GM12874 (cell line): ENCODE measurements at regions not wholly inside any gene's neighbourhood (a gene's known extent, or its start where the extent isn't known, plus 50 kb on each side); places are given as distances from the start of the nearest gene placed in this dataset.

Source experiments
- CTCF ChIP-seq: IDR thresholded peaks from 2 replicates; pipeline ENCODE4 v1.5.1; 2011; ENCODE audit warnings: low read depth, mild to moderate bottlenecking, control low read depth, low read length, moderate library complexity; ENCODE audit not compliant: insufficient read depth

- no peak for TF ChIP-seq CTCF
Measured at GRCh38 chr7:153398789-153399553, 639.4 kb downstream of the ACTR3B start.

- TF ChIP-seq CTCF = no peak
Measured at GRCh38 chr7:153399554-153399940, 640.0 kb downstream of the ACTR3B start.

GRCh38 chr7:153400735-153401593 is 641.4 kb downstream of the ACTR3B start:
- TF ChIP-seq CTCF = no peak

GRCh38 chr7:153401795-153402720 is 642.5 kb downstream of the ACTR3B start:
- TF ChIP-seq CTCF = no peak

GRCh38 chr7:153402721-153403541 is 643.4 kb downstream of the ACTR3B start:
- TF ChIP-seq CTCF = no peak

- TF ChIP-seq CTCF = no peak
Measured at GRCh38 chr7:153404124-153404523, 644.6 kb downstream of the ACTR3B start.
